ENCODE measurements at regions not wholly inside any gene's neighbourhood (a gene's known extent, or its start where the extent isn't known, plus 50 kb on each side); places are given as distances from the start of the nearest gene placed in this dataset.
"Not testable (repeated sequence)": the region's sequence is repeated elsewhere in the genome, so short reads cannot be mapped to it uniquely, and the experiment has no call there.

DNA sequence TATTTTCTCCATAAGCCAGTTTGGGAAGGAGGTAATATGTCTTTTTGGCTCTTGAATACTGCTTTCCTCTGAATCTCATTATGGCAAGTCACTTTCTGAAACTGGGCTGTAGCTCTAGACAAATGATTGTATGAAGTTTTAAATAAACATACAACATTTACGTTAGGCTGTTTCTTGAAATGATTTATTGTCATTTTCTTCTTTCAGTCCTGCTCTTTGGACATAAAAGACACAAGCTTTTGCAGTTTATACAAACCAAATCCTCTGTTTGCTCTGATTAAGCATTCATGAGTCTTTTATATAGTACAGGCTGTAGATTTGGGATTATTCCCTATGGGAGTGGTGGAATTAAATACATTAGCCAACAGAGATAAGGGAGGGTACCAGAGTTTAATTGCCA, 139.7 kb downstream of the CEP120 start:
- whole genome bisulfite sequencing, 2 donors = 47 to 63% methylated on average over 1 of the region's 1 CpG

DNA sequence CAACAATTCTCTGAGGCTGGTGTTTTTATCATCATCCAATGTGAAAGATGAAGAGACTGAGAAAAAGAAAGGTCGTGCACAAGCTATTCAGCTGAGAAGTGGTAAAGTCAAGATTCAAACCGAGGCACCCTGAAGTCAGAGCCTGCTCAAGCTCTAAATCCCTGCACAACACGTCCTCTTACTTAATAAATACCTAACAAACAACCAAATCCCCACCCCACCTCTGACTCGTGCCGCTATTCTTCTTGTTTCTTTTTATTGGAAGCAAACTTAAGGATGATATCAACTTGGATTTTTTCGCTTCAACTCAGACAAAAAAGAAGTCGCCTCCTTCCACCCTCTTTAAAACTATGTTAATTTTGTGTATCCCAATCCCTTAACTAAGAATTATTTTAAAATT, 140.2 kb downstream of the CEP120 start:
- no peaks in the 10 kb centered on the region for H3K4me1 ChIP-seq
- FAIRE-seq (no peak), ATAC-seq (no peak), DNase-seq (no peak)
- H3K4me3 ChIP-seq = no peak overlapping the region
- intact Hi-C loops (cut with DNase I) = no loop called here
- TF ChIP-seq, protein P1, sequence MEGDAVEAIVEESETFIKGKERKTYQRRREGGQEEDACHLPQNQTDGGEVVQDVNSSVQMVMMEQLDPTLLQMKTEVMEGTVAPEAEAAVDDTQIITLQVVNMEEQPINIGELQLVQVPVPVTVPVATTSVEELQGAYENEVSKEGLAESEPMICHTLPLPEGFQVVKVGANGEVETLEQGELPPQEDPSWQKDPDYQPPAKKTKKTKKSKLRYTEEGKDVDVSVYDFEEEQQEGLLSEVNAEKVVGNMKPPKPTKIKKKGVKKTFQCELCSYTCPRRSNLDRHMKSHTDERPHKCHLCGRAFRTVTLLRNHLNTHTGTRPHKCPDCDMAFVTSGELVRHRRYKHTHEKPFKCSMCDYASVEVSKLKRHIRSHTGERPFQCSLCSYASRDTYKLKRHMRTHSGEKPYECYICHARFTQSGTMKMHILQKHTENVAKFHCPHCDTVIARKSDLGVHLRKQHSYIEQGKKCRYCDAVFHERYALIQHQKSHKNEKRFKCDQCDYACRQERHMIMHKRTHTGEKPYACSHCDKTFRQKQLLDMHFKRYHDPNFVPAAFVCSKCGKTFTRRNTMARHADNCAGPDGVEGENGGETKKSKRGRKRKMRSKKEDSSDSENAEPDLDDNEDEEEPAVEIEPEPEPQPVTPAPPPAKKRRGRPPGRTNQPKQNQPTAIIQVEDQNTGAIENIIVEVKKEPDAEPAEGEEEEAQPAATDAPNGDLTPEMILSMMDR (IDR thresholded peaks at IDR 0.05) = no peak
- H3K27ac ChIP-seq = no peak overlapping the region
- H3K9me3 ChIP-seq = no peaks in the 10 kb centered on the region
- 40 to 49% methylated on average over 7 of the region's 7 CpGs for WGBS, 2 donors
- no peaks in the 10 kb centered on the region for H3K36me3 ChIP-seq
- peaks cover 0 to 17% (median 4%) of the 10 kb centered on the region in 4 donors for H3K27me3 ChIP-seq

More for the DNA sequence above, 139.7 kb downstream of the CEP120 start:
- Histone ChIP-seq H3K36me3 (no peaks in the 10 kb centered on the region), H3K27me3 (peaks cover 0 to 21% (median 4%) of the 10 kb centered on the region in 4 donors), H3K9me3 (no peaks in the 10 kb centered on the region), H3K4me3 (no peak overlapping the region), H3K27ac (no peak overlapping the region), H3K4me1 (no peaks in the 10 kb centered on the region)
- TF ChIP-seq, protein P1 (IDR thresholded peaks at IDR 0.05) = no peak
- ATAC-seq = no peak
- intact Hi-C loops (cut with DNase I) = no loop called here
- DNase-seq = no peak
- FAIRE-seq = no peak

DNA sequence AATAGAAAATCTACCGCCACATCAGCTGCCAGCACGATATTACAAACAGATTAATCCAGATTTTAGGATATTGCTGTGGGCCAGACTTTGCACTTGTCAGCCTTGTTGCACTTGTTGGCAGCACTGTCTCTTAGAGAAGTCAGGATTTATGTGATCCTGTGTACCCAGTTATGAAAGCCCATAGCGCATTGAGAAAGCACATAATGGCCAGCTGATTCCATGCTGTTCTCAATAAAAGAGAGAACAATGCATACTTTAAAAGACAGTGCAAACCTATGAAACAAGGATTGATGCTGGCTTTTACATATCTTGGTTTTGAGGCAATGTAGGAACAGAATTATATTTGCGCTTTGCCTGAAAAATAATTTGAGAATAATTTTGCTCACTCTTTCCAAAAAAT, 140.8 kb downstream of the CEP120 start:
- TF ChIP-seq, protein P1 (IDR thresholded peaks at IDR 0.05) = no peak
- no peaks in the 10 kb centered on the region for H3K36me3 ChIP-seq
- no peak overlapping the region for H3K27ac ChIP-seq
- no peak for ATAC-seq
- no peaks in the 10 kb centered on the region for H3K9me3 ChIP-seq
- peaks cover 0 to 15% (median 4%) of the 10 kb centered on the region in 4 donors for H3K27me3 ChIP-seq
- DNase-seq = no peak
- no peak for FAIRE-seq
- no peaks in the 10 kb centered on the region for H3K4me1 ChIP-seq
- H3K4me3 ChIP-seq = no peak overlapping the region
- intact Hi-C loops (cut with DNase I) = no loop called here
- 82 to 84% methylated on average over 4 of the region's 4 CpGs for WGBS, 2 donors

DNA sequence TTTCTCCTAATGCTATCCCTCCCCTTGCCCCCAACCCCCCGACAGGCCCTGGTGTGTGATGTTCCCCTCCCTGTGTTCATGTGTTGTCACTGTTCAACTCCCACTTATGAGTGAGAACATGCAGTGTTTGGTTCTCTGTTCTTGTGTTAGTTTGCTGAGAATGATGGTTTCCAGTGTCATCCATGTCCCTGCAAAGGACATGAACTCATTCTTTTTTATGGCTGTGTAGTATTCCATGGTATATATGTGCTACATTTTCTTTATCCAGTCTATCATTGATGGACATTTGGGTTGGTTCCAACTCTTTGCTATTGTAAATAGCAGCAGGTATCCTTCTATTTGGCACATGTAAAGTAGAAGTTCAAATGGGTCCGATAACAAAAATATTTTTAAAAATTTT, 142.3 kb downstream of the CEP120 start:
- H3K4me3 ChIP-seq; H3K4me1 ChIP-seq; FAIRE-seq; H3K36me3 ChIP-seq; DNase-seq; ATAC-seq; H3K9me3 ChIP-seq; intact Hi-C loops (cut with DNase I); H3K27ac ChIP-seq: not testable (repeated sequence)
- H3K27me3 ChIP-seq = peaks cover 0 to 15% (median 4%) of the 10 kb centered on the region in 4 donors
- 81 to 92% methylated on average over 2 of the region's 2 CpGs for WGBS, 2 donors

DNA sequence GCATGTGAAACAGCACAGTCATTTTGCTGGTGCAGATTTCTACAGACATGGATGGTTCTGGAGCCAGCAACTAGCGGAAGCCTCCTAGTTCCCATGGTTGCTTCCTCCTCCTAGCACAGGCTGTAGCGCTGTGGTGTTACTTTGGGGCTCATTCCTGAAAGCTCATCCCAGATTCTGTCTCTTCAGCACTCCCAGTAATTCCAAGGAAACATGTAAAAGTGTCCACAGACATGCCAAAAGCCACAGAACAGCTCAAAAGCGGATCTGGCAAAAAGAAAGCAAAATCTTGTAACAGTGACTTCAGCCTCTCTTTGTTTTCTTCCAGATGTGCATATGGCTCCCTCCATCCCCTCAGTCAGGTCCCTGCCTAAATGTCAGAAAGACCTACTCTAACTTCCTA, 144.1 kb downstream of the CEP120 start:
- DNase-seq (no peak), FAIRE-seq (no peak), ATAC-seq (no peak)
- intact Hi-C loops (cut with DNase I) = no loop called here
- no peaks in the 10 kb centered on the region for H3K4me1 ChIP-seq
- TF ChIP-seq, protein P1 (IDR thresholded peaks at IDR 0.05) = no peak
- no peak overlapping the region for H3K27ac ChIP-seq
- no peaks in the 10 kb centered on the region for H3K36me3 ChIP-seq
- H3K27me3 ChIP-seq = peaks cover 0 to 9% (median 4%) of the 10 kb centered on the region in 4 donors
- no peak overlapping the region for H3K4me3 ChIP-seq
- 82 to 92% methylated on average over 3 of the region's 3 CpGs for WGBS, 2 donors
- no peaks in the 10 kb centered on the region for H3K9me3 ChIP-seq

Data from pancreas (tissue), 10 donors.